Femur (tissue), 1 donor: ENCODE measurements at regions not wholly inside any gene's neighbourhood (a gene's known extent, or its start where the extent isn't known, plus 50 kb on each side); places are given as distances from the start of the nearest gene placed in this dataset.

Source experiments
- DNase-seq: peaks from one replicate; pipeline ENCODE4 v3.0.0-alpha.2; 2017

DNA sequence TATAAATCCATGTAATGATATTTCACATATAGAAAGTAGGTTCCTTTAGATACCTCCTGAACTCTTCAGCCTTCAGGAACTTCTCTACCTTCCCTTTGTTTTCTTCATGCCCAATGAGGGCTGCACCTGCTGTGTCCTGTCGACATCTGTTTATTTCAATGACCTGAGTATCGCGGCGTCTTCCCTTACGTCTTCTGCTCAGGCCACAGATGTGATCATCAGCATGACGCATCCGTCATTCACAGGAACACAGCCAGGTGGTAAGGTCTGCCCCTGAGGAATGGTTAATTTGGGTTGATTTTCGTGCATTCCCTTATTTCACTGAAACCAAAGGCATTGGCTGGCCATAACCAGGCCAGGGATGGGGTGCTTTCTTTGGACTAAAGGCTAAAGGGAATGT, 217.1 kb downstream of the MED10 start:
- no peak for DNase-seq

DNA sequence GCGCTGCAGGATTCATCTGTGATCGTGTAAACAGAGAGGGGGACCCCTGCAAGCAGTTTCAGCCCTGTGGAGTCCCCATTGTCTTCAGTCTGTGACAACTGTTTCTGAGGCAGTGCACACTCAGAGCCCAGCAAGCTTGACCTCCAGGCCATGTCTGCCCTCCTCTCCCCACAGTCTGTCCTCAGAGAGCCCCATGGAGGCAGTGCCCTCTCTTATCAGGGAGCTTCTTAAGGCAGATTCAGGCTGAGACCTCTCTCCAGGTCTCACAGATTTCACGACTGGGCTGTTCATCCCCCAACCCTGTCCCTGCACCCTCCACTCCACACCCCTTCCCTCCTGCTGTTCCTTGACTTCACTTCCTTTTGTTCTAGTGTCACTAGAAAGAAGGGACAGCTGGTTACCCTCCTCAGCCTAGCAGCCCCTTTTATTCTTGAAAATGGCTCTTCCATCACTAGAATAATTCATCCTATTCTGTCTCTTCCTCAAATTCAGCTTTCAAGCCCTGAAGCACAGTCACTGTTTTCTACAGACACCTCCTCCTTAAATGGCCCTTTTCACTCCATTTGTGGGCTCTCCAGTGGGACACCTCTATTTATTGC, 218.4 kb downstream of the MED10 start:
- no peak for DNase-seq

DNA sequence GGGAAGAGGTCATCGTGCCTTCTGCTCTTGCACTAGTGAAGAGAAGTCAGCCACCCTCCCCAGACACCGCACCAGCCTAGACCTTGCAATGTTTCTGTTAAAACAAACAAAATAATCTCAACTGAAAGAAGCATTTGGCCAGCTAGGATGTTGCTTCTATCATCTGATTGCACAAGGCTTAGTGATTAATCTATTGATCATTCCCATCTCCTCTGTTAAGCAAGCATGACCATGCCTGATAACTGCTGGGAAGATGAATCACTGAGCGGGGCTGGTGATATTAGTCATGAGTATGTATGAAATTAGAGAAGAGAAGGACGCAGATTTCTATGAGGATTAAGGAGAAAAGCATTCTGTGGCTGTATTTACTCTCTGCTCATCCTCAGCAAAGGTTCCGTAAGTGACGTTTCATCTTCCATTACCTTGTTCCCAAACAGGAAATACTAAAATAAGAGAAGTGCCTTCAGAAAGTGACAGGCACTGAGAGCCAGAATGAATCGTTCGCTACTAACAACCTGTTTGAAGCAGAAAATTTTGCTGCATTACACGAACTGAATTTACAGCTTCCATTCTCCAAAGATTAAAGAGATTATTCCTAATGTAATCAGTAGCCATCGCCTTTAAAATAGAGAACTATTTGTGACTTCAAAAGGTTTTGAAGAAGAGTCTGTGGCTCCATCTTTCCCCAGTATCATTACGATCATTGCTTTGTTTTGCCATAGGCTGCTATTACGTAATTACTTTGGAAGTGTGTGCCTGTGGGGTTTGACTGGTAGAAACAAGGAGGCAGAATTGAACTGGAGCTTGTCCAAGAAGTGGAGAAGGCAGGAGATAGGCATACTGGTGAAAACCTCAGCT, 219.1 kb downstream of the MED10 start:
- no peak for DNase-seq

DNA sequence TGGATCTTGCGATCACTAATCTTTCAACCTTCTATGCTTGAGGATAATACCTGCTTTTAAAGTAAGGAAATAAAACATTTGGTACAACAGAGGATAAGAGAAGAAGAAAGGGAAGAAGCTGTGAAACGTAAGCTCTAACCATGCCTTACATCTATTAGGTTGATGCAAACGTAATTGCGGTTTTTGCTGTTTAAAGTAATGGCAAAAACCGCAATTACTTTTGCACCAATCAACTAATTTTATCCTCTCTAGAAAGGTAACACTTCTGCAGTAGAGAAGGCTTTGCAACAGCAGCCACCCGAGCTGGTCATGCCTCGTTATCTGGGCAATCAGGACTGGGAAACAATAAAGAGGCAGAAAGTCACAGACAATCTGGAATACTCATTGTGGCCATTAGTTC, 224.1 kb downstream of the MED10 start:
- DNase-seq, result no peak

- DNase-seq, result no peak
Observed at GRCh38 chr5:6146271-6146670, 232.1 kb downstream of the MED10 start.

- DNase-seq, result no peak
Observed at GRCh38 chr5:6145616-6146237, 232.6 kb downstream of the MED10 start.

- DNase-seq, result no peak
Observed at GRCh38 chr5:6143523-6143922, 234.8 kb downstream of the MED10 start.

- no peak for DNase-seq
Observed at GRCh38 chr5:6142353-6142752, 236.0 kb downstream of the MED10 start.

DNA sequence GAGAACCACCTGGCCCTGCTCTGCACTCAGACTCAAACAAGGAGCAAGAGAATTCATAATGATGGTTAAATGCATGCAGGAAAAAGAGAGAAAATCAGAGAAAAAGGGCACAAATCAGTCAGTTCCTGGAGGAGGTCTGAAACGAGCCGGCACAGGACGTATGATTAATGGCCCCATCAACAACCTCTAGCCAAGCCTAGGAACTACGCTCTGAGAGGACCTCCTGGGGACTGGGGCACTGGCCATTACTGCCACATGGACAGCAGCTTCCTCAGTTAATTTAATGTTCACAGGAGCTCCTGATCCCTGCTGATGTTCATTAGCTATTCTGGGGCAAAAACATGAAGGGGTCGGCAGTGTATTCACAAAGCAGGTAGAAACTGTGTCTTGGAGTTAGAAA, 238.1 kb downstream of the MED10 start:
- DNase-seq, result no peak

DNA sequence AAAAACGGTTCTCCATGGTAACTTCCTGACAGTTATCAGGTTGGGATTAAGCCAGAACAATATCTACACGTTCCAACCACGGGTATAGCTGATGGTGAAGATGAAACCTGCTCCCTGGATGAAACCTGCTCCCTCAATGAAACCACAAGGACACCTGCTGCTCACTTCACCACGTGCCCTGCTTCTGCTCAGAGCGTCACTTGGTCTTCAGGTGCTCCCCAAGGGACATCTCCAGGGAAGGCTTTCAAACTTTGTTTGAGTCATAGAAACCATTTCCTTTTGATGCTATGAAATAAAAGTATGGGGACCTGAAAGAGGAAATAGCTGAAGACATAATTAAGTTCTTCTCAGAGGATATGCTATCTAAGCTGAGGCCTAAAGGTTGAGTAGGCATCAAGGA, 242.4 kb downstream of the MED10 start:
- no peak for DNase-seq

GRCh38 chr5:6134281-6134680, 244.1 kb downstream of the MED10 start:
- no peak for DNase-seq

DNA sequence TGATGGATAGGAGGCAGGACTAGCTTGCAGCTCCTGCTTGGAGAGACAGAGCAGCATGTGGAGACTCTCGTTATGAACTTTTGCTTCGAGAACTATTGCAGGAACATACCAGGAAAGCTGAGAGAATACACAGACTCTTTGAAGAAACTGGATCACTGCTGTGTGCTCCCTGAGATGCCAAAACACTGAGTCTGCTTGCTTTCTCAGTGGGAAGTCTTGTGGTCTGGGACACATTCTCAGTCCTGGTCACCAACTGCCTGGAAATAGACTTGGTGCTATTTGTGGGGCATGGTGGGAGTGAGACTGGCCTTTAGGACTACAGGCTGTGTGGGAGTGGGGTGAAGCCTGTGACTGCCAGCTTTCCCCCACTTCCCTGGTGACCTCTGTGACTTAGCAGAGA, 252.6 kb downstream of the MED10 start:
- no peak for DNase-seq

DNA sequence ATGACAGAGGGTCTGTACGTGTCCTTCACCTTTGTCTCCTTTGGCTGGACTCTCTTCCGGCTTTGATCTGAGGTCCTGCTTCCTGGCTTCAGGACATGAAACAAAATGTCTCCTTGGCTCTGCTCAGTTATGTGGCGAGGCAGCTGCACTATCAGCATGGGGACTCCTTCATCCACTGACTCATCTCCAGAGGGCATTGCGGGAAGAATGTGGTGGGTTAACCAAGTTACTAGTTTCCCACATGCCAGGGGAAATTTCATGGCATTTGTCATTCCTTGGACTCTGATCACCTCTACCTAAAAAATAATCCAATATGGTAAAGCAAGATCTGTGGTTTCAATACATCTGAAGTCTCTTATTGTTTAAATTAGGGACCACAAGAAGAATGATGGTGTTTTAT, 259.7 kb downstream of the MED10 start:
- DNase-seq, result no peak

GRCh38 chr5:6117212-6117611, 261.1 kb downstream of the MED10 start:
- no peak for DNase-seq

GRCh38 chr5:6115852-6116251, 262.5 kb downstream of the MED10 start:
- DNase-seq, result no peak

GRCh38 chr5:6112538-6112937, 265.8 kb downstream of the MED10 start:
- DNase-seq, result no peak

DNA sequence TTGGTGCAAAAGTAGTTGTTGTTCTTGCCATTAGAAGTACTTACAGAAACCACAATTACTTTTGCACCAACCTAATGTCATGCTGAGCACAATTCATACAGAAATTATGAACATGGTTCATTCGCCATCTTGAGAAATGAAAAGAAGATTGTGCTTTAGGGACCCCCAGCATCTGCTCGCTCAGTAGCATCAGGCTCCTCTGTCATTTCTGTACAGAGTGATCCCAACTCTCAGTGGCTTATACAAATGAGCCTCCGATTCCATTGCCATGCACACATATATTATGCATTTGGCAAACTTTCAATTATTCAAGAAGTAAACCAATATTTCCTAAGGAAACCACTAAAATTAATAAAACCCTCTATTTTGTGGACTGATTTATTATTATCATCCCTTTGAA, 266.2 kb downstream of the MED10 start:
- DNase-seq, result no peak

DNA sequence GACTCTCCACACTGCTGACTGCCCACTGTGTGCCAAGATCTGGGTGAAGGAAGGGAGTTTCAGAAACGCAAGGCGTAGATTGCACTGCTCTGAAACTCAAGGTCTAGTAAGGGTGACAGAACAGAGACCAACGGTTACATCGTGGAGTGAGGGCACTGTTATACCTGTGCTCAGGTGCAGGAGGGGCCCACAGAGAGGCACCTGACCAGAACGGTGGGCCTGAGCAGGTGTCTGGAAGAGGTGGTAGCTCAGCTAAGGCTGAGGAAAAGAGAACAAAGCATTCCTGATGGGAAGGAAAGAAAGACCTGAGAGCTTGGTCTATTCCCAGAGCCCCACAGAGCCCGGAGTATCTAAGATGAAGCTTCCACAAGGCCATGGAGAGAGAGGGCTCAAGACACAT, 267.2 kb downstream of the MED10 start:
- DNase-seq, result no peak

DNA sequence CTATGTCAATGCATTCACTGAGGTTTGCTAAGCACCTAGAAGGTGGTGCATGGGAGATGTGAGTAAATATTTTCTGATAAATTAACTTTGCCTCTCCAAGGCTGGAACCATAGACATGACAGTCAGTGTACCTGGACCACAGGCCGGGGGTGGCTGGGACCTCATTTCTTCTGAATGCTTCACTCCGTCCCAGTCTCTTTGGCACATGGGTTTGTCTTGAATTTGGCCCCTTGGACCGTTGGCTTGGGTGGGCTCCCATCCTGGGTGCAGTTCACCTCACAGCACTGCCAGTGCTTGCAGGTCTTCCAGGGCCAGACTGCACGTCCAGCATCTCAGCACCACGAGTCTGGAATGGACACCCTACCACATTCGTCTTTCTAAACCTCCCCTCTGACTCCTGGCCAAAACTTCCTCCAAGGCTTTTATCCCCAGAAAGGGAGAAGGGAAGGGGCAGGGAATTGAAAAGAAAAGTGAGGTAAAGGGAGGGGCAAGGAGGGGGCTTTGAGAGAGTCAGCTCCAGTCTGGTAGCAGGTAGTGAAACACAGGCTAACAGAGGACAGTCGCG, 267.8 kb downstream of the MED10 start:
- no peak for DNase-seq

- DNase-seq, result no peak
Observed at GRCh38 chr5:6108981-6109825, 269.1 kb downstream of the MED10 start.

- DNase-seq, result no peak
Observed at GRCh38 chr5:6108540-6108848, 269.9 kb downstream of the MED10 start.

DNA sequence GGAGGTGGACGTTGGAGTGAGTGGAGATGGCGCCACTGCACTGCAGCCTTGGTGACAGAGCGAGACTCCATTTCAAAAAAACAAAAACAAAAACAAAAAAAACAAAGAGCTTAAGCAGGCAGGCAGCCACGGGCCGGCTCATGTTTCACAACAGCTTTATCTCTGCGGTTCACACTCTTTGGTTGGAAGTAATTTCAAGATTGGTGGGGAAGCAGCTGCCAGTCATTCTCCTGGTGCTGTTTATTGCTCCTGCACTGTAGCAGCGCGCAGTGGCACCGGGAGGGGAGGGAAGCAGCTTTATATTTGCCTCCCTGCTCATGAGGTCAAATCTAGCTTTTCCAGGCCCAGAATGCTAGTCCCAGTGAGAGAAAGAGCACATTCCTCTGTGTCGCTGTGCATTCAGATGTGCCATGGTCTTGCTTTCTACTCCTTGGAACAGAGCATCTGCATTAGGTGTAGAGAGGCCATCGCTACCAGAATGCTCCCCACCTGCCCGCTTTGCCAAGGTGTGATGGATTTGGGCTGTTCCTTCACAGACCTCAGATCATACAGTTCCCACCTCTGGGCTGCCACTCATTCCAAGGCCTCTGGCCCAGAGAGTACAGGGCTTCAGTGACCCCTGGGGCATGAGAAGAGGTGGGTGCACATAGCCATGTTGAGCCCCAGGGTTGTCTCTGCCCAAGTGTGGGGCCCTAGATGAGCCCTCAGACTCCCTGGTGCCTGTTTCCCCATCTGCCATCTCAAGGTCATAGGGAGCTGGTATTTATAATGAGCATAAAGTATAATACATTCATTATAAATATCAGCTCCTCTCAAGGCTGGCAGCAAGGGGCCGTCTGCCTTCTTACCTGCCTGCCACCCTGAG, 270.4 kb downstream of the MED10 start:
- DNase-seq, result no peak
